H9 (cell line): ENCODE measurements at regions not wholly inside any gene's neighbourhood (a gene's known extent, or its start where the extent isn't known, plus 50 kb on each side); places are given as distances from the start of the nearest gene placed in this dataset.

Source experiments
- DNase-seq: peaks from one replicate; pipeline ENCODE4 v3.0.0-alpha.2; 2017
- H2AFZ ChIP-seq: one replicate; pipeline ENCODE4 v1.6.1; 2013; ENCODE audit warnings: mild to moderate bottlenecking, low read length, control low read depth, moderate library complexity
- H2AK5ac ChIP-seq: 2 replicates; pipeline ENCODE4 v1.6.1; 2013; ENCODE audit warnings: low read length, control low read depth, mixed read lengths; ENCODE audit not compliant: insufficient read length
- H2BK120ac ChIP-seq: one replicate; pipeline ENCODE4 v1.6.1; 2013; ENCODE audit warnings: low read depth, mild to moderate bottlenecking, low read length, control low read depth, inconsistent platforms; ENCODE audit not compliant: poor library complexity, severe bottlenecking
- H2BK12ac ChIP-seq: 2 replicates; pipeline ENCODE4 v1.6.1; 2013; ENCODE audit warnings: low read length, control low read depth, mixed read lengths, low read depth; ENCODE audit not compliant: insufficient read length
- H2BK15ac ChIP-seq: 2 replicates; pipeline ENCODE4 v1.6.1; 2013; ENCODE audit warnings: low read depth, low read length, control low read depth
- H2BK20ac ChIP-seq: one replicate; pipeline ENCODE4 v1.6.1; 2013; ENCODE audit warnings: low read depth, mild to moderate bottlenecking, low read length, control low read depth, inconsistent platforms; ENCODE audit not compliant: poor library complexity, severe bottlenecking
- H2BK5ac ChIP-seq: 2 replicates; pipeline ENCODE4 v1.6.1; 2013; ENCODE audit warnings: low read length, control low read depth, mixed read lengths; ENCODE audit not compliant: insufficient read length
- H3K14ac ChIP-seq: 2 replicates; pipeline ENCODE4 v1.6.1; 2013; ENCODE audit warnings: low read length, control low read depth; ENCODE audit not compliant: insufficient read depth
- H3K18ac ChIP-seq: 2 replicates; pipeline ENCODE4 v1.6.1; 2013; ENCODE audit warnings: low read depth, mild to moderate bottlenecking, mixed read lengths, low read length, control low read depth; ENCODE audit not compliant: insufficient read length
- H3K23ac ChIP-seq: 2 replicates; pipeline ENCODE4 v1.6.1; 2013; ENCODE audit warnings: low read length, control low read depth, mixed read lengths, low read depth; ENCODE audit not compliant: insufficient read length
- H3K23me2 ChIP-seq: 2 replicates; pipeline ENCODE4 v1.6.1; 2013; ENCODE audit warnings: low read depth, mild to moderate bottlenecking, mixed read lengths, low read length, control low read depth; ENCODE audit not compliant: insufficient read length, poor library complexity, severe bottlenecking
- H3K27ac ChIP-seq: 2 replicates; pipeline ENCODE4 v1.5.1; 2013; ENCODE audit warnings: low read length, control low read depth, mixed read lengths, low read depth; ENCODE audit not compliant: insufficient read length
- H3K27me3 ChIP-seq: 2 replicates; pipeline ENCODE4 v1.6.1; 2013; ENCODE audit warnings: low read length, control low read depth, inconsistent platforms; ENCODE audit not compliant: insufficient read depth
- H3K4ac ChIP-seq: 2 replicates; pipeline ENCODE4 v1.6.1; 2013; ENCODE audit warnings: low read depth, mild to moderate bottlenecking, control low read depth, inconsistent platforms, low read length, moderate library complexity
- H3K4me1 ChIP-seq: 2 replicates; pipeline ENCODE4 v1.6.1; 2013; ENCODE audit warnings: low read length, control low read depth, inconsistent platforms; ENCODE audit not compliant: insufficient read depth
- H3K4me2 ChIP-seq: 2 replicates; pipeline ENCODE4 v1.6.1; 2013; ENCODE audit warnings: low read length, control low read depth, mixed read lengths; ENCODE audit not compliant: insufficient read length, insufficient read depth
- H3K56ac ChIP-seq: 2 replicates; pipeline ENCODE4 v1.6.1; 2013; ENCODE audit warnings: low read depth, mild to moderate bottlenecking, mixed read lengths, low read length, control low read depth; ENCODE audit not compliant: insufficient read length
- H3K79me1 ChIP-seq: 2 replicates; pipeline ENCODE4 v1.6.1; 2013; ENCODE audit warnings: low read depth, mild to moderate bottlenecking, moderate library complexity, low read length, control low read depth, inconsistent platforms; ENCODE audit not compliant: insufficient read depth, poor library complexity, severe bottlenecking
- H3K79me2 ChIP-seq: 2 replicates; pipeline ENCODE4 v1.6.1; 2013; ENCODE audit warnings: low read length, control low read depth, inconsistent platforms; ENCODE audit not compliant: insufficient read depth
- H3K9ac ChIP-seq: 2 replicates; pipeline ENCODE4 v1.6.1; 2013; ENCODE audit warnings: low read length, control low read depth, mixed read lengths; ENCODE audit not compliant: insufficient read length; ENCODE audit errors: extremely low read depth
- H3K9me3 ChIP-seq: one replicate; pipeline ENCODE4 v1.6.1; 2013; ENCODE audit warnings: low read depth, low read length, inconsistent platforms; ENCODE audit not compliant: control insufficient read depth
- H3T11ph ChIP-seq: one replicate; pipeline ENCODE4 v1.6.1; 2013; ENCODE audit warnings: mild to moderate bottlenecking, low read length, control low read depth, inconsistent platforms
- H4K20me1 ChIP-seq: one replicate; pipeline ENCODE4 v1.6.1; 2013; ENCODE audit not compliant: control insufficient read depth, insufficient read length, insufficient read depth
- H4K5ac ChIP-seq: 2 replicates; pipeline ENCODE4 v1.6.1; 2013; ENCODE audit warnings: low read depth, mild to moderate bottlenecking, mixed read lengths, low read length, control low read depth; ENCODE audit not compliant: insufficient read length
- H4K8ac ChIP-seq: replicated peaks from 2 replicates; pipeline ENCODE4 v1.6.1; 2013; ENCODE audit warnings: low read length, control low read depth, mixed read lengths, low read depth; ENCODE audit not compliant: insufficient read length
- H4K91ac ChIP-seq: 2 replicates; pipeline ENCODE4 v1.6.1; 2013; ENCODE audit warnings: low read depth, mild to moderate bottlenecking, moderate library complexity, mixed read lengths, low read length, control low read depth; ENCODE audit not compliant: insufficient read length
- H3K27ac Mint-ChIP-seq, 3 experiments: 2 replicates in 2 of 3; 3 replicates in 1 of 3; pipeline ENCODE4 v1.8.0; 2020 to 2021; ENCODE audit warnings: mixed read lengths in 3 of 3, mild to moderate bottlenecking in 1 of 3, moderate library complexity in 1 of 3
- H3K27me3 Mint-ChIP-seq: 2 replicates; pipeline ENCODE4 v1.8.0; 2021; ENCODE audit warnings: low read depth, mild to moderate bottlenecking, moderate library complexity, mixed read lengths
- H3K36me3 Mint-ChIP-seq, 3 experiments: 2 replicates in 2 of 3; 3 replicates in 1 of 3; pipeline ENCODE4 v1.8.0; 2020 to 2021; ENCODE audit warnings: low read depth in 3 of 3, mixed read lengths in 3 of 3; ENCODE audit not compliant: insufficient read depth in 1 of 3
- H3K4me1 Mint-ChIP-seq, 2 experiments: 2 replicates each; pipeline ENCODE4 v1.8.0; 2020; ENCODE audit warnings: mixed read lengths in 2 of 2
- H3K4me3 Mint-ChIP-seq, 2 experiments: 2 replicates in 1 of 2; 3 replicates in 1 of 2; pipeline ENCODE4 v1.8.0; 2020 to 2021; ENCODE audit warnings: mild to moderate bottlenecking in 2 of 2, mixed read lengths in 2 of 2, moderate library complexity in 1 of 2
- H3K9me3 Mint-ChIP-seq, 2 experiments: 2 replicates in 1 of 2; 3 replicates in 1 of 2; pipeline ENCODE4 v1.8.0; 2020; ENCODE audit warnings: mild to moderate bottlenecking in 2 of 2, mixed read lengths in 2 of 2, moderate library complexity in 1 of 2
- WGBS: extraction: QIAGEN DNeasy Blood & Tissue Kit; methylation state at CpG from one replicate; pipeline ENCODE4 v1.1.7; 2013; ENCODE audit warnings: missing lambda C conversion rate, low lambda C conversion rate, mixed read lengths; ENCODE audit not compliant: insufficient read length; ENCODE audit errors: extremely low coverage; 5-methylcytosine and 5-hydroxymethylcytosine counted together
- TF ChIP-seq, protein P1 (sequence below): fragments of 200-600 bp; sonication (generic); conservative IDR thresholded peaks from 3 replicates; pipeline ENCODE4 v1.8.0; 2021; ENCODE audit warnings: antibody characterized with exemption, mild to moderate bottlenecking

DNA sequence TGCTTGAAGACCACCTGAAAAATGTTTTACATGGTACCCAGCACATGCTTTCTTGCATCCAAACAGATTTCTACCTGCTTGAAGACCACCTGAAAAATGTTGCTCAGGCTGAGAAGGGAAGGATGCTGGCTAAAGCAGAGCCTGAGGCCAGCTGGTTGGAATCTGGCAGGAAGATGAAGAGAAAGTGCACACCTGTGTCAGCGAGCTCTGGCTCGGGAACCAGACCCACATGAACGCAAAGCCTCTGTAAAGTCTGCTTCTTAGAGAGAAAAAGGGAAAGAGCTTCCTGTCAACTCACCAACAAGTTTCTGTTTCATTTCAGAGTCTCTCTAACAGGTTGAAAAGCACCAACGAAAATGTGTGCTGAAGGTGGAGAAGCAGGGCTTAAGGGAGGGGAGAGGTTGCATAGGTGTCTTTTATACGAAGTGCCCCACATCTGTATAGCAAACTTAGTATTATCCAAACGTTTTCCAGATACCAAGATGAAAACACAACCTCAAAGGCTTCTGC lies 226.0 kb downstream of the TOX3 start:
- H2BK120ac ChIP-seq: no peak overlapping the region
- no peak overlapping the region for H2BK20ac ChIP-seq
- Mint-ChIP-seq H3K36me3 (no peaks in the 10 kb centered on the region; a peak in 1 of 7 replicates), H3K9me3 (no peaks in the 10 kb centered on the region), H3K27ac (no peak overlapping the region), H3K27me3 (no peaks in the 10 kb centered on the region), H3K4me1 (peaks cover 12 to 14% of the 10 kb centered on the region in 2 experiments), H3K4me3 (no peak overlapping the region)
- H3K27me3 ChIP-seq: no peaks in the 10 kb centered on the region
- no peak overlapping the region for H3T11ph ChIP-seq
- no peaks in the 10 kb centered on the region for H3K9me3 ChIP-seq
- TF ChIP-seq, protein P1, sequence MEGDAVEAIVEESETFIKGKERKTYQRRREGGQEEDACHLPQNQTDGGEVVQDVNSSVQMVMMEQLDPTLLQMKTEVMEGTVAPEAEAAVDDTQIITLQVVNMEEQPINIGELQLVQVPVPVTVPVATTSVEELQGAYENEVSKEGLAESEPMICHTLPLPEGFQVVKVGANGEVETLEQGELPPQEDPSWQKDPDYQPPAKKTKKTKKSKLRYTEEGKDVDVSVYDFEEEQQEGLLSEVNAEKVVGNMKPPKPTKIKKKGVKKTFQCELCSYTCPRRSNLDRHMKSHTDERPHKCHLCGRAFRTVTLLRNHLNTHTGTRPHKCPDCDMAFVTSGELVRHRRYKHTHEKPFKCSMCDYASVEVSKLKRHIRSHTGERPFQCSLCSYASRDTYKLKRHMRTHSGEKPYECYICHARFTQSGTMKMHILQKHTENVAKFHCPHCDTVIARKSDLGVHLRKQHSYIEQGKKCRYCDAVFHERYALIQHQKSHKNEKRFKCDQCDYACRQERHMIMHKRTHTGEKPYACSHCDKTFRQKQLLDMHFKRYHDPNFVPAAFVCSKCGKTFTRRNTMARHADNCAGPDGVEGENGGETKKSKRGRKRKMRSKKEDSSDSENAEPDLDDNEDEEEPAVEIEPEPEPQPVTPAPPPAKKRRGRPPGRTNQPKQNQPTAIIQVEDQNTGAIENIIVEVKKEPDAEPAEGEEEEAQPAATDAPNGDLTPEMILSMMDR: no peak
- no peak overlapping the region for H2AFZ ChIP-seq
- no peak overlapping the region for H3K18ac ChIP-seq
- H3K4ac ChIP-seq: no peak overlapping the region
- no peaks in the 10 kb centered on the region for H3K4me1 ChIP-seq
- H3K27ac ChIP-seq: no peak overlapping the region
- H3K9ac ChIP-seq: no peak overlapping the region
- H3K4me2 ChIP-seq: no peak overlapping the region
- H3K79me2 ChIP-seq: no peaks in the 10 kb centered on the region
- H4K91ac ChIP-seq: no peak overlapping the region
- no peak overlapping the region for H4K5ac ChIP-seq
- no peak overlapping the region for H4K8ac ChIP-seq
- H3K23me2 ChIP-seq: no peaks in the 10 kb centered on the region
- H2BK12ac ChIP-seq: no peak overlapping the region
- H3K23ac ChIP-seq: no peak overlapping the region
- H3K14ac ChIP-seq: no peak overlapping the region
- H3K56ac ChIP-seq: no peak overlapping the region
- H2AK5ac ChIP-seq: no peak overlapping the region
- no peaks in the 10 kb centered on the region for H3K79me1 ChIP-seq
- H2BK5ac ChIP-seq: no peak overlapping the region
- no peaks in the 10 kb centered on the region for H4K20me1 ChIP-seq
- no peak overlapping the region for H2BK15ac ChIP-seq
- no CpG with 5 or more reads among the region's 6 CpGs for WGBS
- no peak for DNase-seq
